ENCODE measurements at regions not wholly inside any gene's neighbourhood (a gene's known extent, or its start where the extent isn't known, plus 50 kb on each side); places are given as distances from the start of the nearest gene placed in this dataset.

GRCh38 chr3:16658004-16658924 lies 53.0 kb upstream of the DAZL start:
- no peak for DNase-seq

- no peak for DNase-seq
These were observed 53.9 kb upstream of the DAZL start for GRCh38 chr3:16658925-16659793.

GRCh38 chr3:16663854-16664712 lies 58.9 kb upstream of the DAZL start:
- DNase-seq: no peak

- no peak for DNase-seq
These were observed 60.1 kb upstream of the DAZL start for GRCh38 chr3:16665282-16665741.

- DNase-seq: no peak
These were observed 61.0 kb upstream of the DAZL start for GRCh38 chr3:16666206-16666605.

GRCh38 chr3:16667633-16668032 lies 62.4 kb upstream of the DAZL start:
- DNase-seq: no peak

- no peak for DNase-seq
These were observed 63.7 kb upstream of the DAZL start for GRCh38 chr3:16668776-16669545.

GRCh38 chr3:16670191-16670590 lies 65.0 kb upstream of the DAZL start:
- DNase-seq: no peak

GRCh38 chr3:16671690-16672089 lies 66.5 kb upstream of the DAZL start:
- no peak for DNase-seq

- no peak for DNase-seq
These were observed 68.3 kb upstream of the DAZL start for GRCh38 chr3:16673530-16673929.

- DNase-seq: no peak
These were observed 70.6 kb upstream of the DAZL start for GRCh38 chr3:16675805-16676204.

GRCh38 chr3:16686679-16687078 lies 81.5 kb upstream of the DAZL start:
- DNase-seq: no peak

GRCh38 chr3:16687221-16687620 lies 82.0 kb upstream of the DAZL start:
- no peak for DNase-seq

GRCh38 chr3:16692486-16693344 lies 87.5 kb upstream of the DAZL start:
- DNase-seq: no peak

GRCh38 chr3:16693820-16694219 lies 88.6 kb upstream of the DAZL start:
- no peak for DNase-seq

GRCh38 chr3:16695710-16696109 lies 90.5 kb upstream of the DAZL start:
- DNase-seq: no peak

GRCh38 chr3:16697443-16698147 lies 92.4 kb upstream of the DAZL start:
- DNase-seq: no peak

- no peak for DNase-seq
These were observed 95.4 kb upstream of the DAZL start for GRCh38 chr3:16700651-16701050.

- DNase-seq: no peak
These were observed 99.7 kb upstream of the DAZL start for GRCh38 chr3:16704941-16705340.

GRCh38 chr3:16707260-16707659 lies 102.0 kb upstream of the DAZL start:
- no peak for DNase-seq
